ENCODE measurements at regions not wholly inside any gene's neighbourhood (a gene's known extent, or its start where the extent isn't known, plus 50 kb on each side); places are given as distances from the start of the nearest gene placed in this dataset.

DNA sequence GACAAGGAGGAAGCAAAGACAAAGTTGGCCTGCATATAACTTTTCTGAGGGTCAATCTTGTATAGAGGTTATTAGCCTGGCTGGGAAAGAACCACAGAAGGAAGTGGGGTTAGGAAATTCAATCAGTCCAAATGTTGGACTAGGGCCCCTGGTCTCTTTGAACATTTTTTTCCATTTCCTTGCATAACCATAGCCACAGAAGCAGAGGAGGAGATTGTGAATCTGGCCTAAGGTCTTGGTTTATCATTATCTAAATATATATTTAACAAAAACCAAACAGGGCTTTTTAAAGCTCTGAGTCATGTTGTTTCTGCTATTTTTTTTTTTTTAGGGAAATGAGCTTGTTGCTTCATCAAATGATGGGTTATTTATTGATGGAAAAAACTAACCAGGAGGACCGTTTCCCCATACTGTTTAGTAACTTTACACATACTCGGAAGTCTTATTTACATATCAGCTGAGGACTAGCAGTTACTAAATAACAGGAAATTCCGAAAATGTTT lies 97.7 kb upstream of the ACSL4 start:
- DNase-seq (no peak), ATAC-seq (replicated peaks) (peak; percentile 44 to 46)
- Mint-ChIP-seq H3K27me3 (peaks cover 0 to 5% of the 10 kb centered on the region in 2 donors), H3K4me1 (peaks cover 0 to 5% of the 10 kb centered on the region in 2 donors), H3K4me3 (no peak overlapping the region), H3K27ac (no peak overlapping the region), H3K36me3 (no peaks in the 10 kb centered on the region), H3K9me3 (no peaks in the 10 kb centered on the region)

DNA sequence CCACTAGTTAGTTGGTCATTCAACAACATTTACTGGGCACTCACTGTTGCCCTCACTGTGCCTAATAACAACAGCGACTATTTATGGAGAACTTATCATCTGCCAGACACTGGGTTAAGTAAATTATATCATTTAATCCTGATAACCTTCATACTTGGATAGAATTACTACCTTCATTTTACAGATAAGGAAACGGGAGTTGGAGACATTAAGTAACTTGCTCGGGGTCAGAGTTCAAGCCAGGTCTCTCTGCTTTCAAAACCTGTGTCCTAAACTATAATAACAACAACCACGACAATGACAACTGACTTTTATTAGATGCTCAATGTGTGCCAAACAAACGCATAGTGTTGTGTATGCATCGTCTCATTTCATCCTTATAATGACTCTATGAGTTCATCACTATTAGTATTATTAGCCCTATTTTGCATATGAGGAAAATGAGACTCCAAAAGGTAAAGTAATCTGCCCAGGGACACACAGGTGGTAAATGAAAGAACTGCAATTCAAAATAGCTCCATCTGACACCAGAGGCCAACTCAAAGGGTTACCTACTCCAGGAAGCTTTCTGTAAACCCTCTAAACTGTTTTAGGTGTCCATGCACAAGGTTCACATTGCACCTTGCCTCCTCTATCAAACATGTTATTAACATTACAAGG lies 98.4 kb upstream of the ACSL4 start:
- no peak for ATAC-seq (replicated peaks)
- Mint-ChIP-seq H3K9me3 (no peaks in the 10 kb centered on the region), H3K4me3 (no peak overlapping the region), H3K4me1 (peaks cover 0 to 5% of the 10 kb centered on the region in 2 donors), H3K36me3 (no peaks in the 10 kb centered on the region), H3K27me3 (peaks cover 0 to 9% of the 10 kb centered on the region in 2 donors), H3K27ac (no peak overlapping the region)
- DNase-seq = no peak

DNA sequence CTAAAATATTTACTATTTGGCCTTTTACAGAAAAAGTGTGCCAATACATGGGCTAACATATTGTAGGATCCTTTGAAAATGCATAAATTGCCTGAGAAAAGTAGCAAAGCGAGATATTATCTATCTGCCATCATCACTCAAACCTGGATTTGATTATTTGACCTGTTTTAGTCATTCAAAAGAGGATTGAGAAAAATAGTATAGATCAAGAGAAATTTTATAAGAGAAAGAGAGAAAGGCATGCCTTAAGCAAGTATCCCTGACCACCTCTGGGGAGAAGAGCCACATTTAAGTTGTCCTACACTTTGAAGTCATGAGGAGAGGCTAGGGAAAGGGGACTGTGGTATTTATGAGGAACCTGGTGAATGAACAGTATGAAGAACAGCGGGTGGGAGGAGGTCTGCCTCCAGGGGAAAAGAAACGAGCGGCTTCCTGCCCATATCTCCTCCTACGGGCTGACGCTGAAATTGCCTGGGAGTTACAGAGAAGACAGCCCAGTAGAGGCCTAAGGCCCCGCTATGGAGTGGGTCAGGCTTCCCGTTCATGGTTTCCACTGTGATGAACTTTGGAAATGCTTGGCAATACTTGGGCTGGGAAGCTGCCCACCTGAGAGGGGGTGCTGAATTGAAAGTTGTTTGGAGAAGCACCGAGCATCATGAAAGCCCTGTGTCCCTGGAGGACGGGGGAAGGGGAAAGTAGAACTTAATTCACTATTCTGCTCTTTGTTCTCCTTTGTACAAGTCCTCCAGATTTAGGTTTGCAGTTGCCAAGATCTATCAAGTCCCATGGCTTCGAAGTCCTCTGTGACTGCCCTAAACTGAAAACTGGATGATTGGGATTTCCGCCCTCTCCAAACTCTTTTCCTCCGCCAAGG lies 106.9 kb upstream of the ACSL4 start:
- H3K9me3 Mint-ChIP-seq = no peaks in the 10 kb centered on the region
- DNase-seq (no peak), ATAC-seq (replicated peaks) (peak; percentile 20 to 28)
- H3K27me3 Mint-ChIP-seq = peaks cover 0 to 4% of the 10 kb centered on the region in 2 donors
- H3K4me1 Mint-ChIP-seq = peaks cover 0 to 3% of the 10 kb centered on the region in 2 donors
- no peaks in the 10 kb centered on the region for H3K36me3 Mint-ChIP-seq
- H3K27ac Mint-ChIP-seq = no peak overlapping the region
- H3K4me3 Mint-ChIP-seq = no peak overlapping the region

DNA sequence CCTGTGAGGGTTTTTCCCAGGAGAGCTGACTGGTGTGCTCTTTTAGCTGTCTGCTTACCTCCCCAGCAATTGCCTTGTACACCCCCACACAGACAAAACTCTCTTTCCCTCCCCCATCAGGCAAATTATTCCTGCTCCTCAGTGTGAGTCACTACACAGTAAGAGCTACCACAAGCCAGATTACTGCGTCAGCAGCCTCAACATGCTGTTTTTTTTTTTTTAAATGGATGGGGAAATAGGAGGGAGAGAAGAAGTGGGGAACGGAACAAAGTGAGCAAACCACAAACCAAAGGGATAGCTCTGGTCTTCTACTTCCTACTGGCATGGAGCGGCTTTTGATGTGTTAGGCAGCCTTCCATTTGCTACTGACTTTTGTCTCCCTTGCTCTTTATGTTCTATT lies 107.5 kb upstream of the ACSL4 start:
- no peak overlapping the region for H3K27ac Mint-ChIP-seq
- no peaks in the 10 kb centered on the region for H3K9me3 Mint-ChIP-seq
- H3K27me3 Mint-ChIP-seq = peaks cover 0 to 4% of the 10 kb centered on the region in 2 donors
- H3K4me3 Mint-ChIP-seq = no peak overlapping the region
- ATAC-seq (replicated peaks) = peak; percentile 55 to 66
- H3K4me1 Mint-ChIP-seq = peaks cover 0 to 3% of the 10 kb centered on the region in 2 donors
- DNase-seq = no peak
- no peaks in the 10 kb centered on the region for H3K36me3 Mint-ChIP-seq

DNA sequence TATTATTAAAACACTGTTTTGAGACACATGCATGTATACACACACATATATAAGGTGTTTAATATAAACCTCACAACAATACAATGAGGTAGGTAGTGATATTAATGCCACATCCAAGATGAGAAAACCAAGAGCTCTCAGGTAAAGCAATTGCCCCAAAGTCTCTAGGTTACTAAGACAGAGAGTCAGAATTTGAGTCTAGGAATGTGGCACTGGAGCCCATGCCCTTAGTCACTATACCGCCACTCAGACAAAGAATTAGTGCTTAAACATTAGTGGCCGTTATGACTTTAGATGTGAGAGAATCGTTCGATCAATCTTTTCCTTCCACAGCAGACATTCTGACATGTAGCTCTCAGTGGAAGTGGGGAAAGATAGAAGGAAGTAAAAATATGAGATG lies 108.2 kb upstream of the ACSL4 start:
- Mint-ChIP-seq H3K27me3 (no peaks in the 10 kb centered on the region), H3K4me1 (peaks cover 0 to 3% of the 10 kb centered on the region in 2 donors), H3K9me3 (no peaks in the 10 kb centered on the region), H3K36me3 (no peaks in the 10 kb centered on the region), H3K27ac (no peak overlapping the region), H3K4me3 (no peak overlapping the region)
- ATAC-seq (replicated peaks) (no peak), DNase-seq (no peak)

DNA sequence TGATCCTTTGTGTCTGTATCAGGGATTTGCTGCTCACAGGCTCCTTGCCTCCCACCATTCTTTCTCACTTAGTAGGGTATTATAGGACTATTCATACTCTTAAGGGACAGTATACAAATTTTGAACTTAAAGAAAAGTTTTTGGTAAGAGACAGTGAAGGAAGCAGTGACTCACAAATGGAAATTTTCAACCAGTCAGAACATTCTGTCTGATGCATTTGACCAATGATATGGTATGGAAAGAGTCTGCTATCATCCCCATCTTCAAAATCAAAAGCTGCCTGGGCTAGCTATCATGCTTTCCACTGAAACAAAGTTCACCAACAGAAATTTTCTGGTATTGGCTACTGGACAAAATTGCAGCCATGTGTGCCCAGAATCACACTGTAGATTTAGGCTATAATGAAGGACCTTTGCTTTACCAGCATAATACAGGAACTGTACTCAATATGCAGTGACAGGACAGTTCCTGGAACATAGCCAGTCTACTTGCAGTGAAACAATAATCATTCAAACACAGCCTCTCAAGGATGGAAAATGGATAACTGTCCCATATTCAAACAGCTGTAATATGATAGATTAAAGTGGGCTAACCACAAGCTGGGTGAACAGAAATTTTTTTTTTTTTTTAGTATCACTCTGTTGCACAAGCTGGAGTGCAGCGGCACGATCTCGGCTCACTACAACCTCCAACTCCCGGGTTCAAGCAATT lies 109.0 kb upstream of the ACSL4 start:
- Mint-ChIP-seq H3K27me3 (no peaks in the 10 kb centered on the region), H3K36me3 (no peaks in the 10 kb centered on the region), H3K4me1 (peaks cover 0 to 3% of the 10 kb centered on the region in 2 donors), H3K9me3 (no peaks in the 10 kb centered on the region), H3K4me3 (no peak overlapping the region), H3K27ac (no peak overlapping the region)
- DNase-seq (no peak), ATAC-seq (replicated peaks) (peak; percentile 38 to 45)

DNA sequence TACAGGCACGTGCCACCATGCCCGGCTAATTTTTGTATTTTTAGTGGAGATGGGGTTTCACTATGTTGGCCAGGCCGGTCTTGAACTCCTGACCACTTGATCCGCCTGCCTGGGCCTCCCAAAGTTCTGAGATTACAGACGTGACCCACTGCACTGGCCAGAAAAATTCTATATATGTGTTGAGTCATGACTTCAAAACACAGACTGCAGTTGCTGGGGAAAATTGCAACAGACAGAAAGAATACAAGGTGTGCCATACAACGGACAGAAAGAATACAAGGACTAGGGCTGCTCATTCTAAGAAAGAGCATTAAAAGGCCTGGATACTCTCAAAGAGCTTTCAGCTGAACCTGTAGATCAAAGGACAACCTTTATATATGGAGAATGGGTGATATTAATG lies 109.6 kb upstream of the ACSL4 start:
- H3K4me3 Mint-ChIP-seq = no peak overlapping the region
- no peak for DNase-seq
- no peak overlapping the region for H3K27ac Mint-ChIP-seq

DNA sequence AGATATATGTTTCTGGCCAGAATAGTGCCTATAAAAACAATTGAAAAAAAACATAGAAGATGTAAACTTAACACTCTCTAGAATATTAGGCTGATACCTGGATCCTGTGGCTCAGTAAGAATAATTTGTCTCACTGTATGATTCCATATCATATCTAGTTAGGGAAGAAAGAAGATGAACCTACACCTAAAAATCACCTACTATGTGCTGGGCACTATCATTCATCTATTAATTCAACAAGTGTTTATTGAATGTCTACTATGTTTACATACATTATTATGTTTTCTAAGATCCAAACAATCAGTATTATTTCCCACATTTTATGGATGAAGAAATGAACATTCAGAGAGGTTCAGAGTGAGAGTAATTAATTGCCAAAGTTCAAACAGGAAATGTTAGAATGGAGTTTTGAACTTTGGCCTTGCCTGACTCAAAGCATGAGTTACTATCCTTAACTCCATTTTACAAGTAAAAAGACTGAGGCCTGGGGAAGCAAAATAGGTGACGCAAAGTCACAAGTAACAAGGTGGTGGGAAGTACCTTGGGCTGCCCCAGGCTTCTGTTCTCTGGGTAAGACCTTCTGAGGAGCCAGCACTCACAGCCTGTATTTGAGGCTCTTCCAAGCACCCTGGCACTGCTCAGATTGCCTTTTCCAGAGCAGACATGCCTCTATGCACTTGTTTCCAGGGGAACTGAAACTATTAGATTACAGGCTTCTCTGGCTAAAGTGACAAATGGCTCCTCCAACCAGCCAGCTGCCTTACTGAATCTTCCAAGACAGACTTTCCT lies 111.1 kb upstream of the ACSL4 start:
- no peaks in the 10 kb centered on the region for H3K36me3 Mint-ChIP-seq
- DNase-seq (peak; percentile 12), ATAC-seq (replicated peaks) (peak; percentile 68 to 79)
- H3K4me3 Mint-ChIP-seq = no peak overlapping the region
- no peaks in the 10 kb centered on the region for H3K9me3 Mint-ChIP-seq
- H3K27ac Mint-ChIP-seq = no peak overlapping the region
- H3K4me1 Mint-ChIP-seq = peaks cover 5 to 6% of the 10 kb centered on the region in 2 donors
- no peaks in the 10 kb centered on the region for H3K27me3 Mint-ChIP-seq

More for the DNA sequence above, 109.6 kb upstream of the ACSL4 start:
- H3K36me3 Mint-ChIP-seq = no peaks in the 10 kb centered on the region
- peaks cover 0 to 3% of the 10 kb centered on the region in 2 donors for H3K4me1 Mint-ChIP-seq
- H3K27me3 Mint-ChIP-seq = no peaks in the 10 kb centered on the region
- ATAC-seq (replicated peaks) = no peak
- no peaks in the 10 kb centered on the region for H3K9me3 Mint-ChIP-seq

DNA sequence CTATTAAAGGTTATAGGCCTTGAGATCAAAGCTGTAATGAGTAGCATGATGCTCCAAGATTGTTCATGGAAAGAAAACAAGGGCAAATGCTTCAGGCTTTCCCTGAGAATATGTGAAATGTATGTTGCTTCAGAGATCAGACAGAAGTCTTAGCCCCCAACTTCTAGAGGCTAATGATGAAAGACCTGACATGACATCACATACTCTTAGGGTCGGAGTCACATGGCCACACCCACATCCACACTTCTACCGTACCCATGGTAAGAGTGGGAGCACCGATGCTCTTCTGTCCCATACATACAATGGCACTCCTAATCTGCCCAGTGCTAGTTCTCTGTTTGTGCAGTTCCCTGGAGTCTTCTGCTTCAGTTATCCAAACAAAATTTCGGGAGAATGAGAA lies 111.9 kb upstream of the ACSL4 start:
- H3K9me3 Mint-ChIP-seq = no peaks in the 10 kb centered on the region
- no peak overlapping the region for H3K4me3 Mint-ChIP-seq
- H3K27me3 Mint-ChIP-seq = no peaks in the 10 kb centered on the region
- peaks cover 5 to 6% of the 10 kb centered on the region in 2 donors for H3K4me1 Mint-ChIP-seq
- DNase-seq = no peak
- no peaks in the 10 kb centered on the region for H3K36me3 Mint-ChIP-seq
- H3K27ac Mint-ChIP-seq = no peak overlapping the region
- ATAC-seq (replicated peaks) = no peak

DNA sequence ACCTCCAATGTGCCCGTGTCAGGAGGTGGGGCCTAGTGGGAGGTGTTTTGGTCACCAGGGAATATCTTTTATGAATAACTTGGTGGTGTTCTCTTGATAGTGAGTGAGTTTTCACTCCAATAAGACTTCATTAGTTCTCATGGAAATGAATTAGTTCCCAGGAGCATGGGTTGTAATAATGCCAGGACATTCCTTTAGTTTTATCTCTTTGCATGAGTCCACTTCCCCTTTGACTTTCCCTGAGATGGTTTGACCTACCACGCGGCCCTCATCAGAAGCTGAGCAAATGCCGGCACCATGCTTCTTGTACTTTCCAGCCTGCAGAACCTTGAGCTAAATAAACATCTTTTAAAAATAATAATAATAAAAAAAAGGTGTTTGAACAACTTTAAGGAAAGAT lies 112.9 kb upstream of the ACSL4 start:
- H3K27me3 Mint-ChIP-seq = no peaks in the 10 kb centered on the region
- H3K27ac Mint-ChIP-seq = no peak overlapping the region
- DNase-seq (no peak), ATAC-seq (replicated peaks) (no peak)
- no peaks in the 10 kb centered on the region for H3K36me3 Mint-ChIP-seq
- H3K4me3 Mint-ChIP-seq = no peak overlapping the region
- H3K9me3 Mint-ChIP-seq = no peaks in the 10 kb centered on the region
- peaks cover 5 to 6% of the 10 kb centered on the region in 2 donors for H3K4me1 Mint-ChIP-seq

DNA sequence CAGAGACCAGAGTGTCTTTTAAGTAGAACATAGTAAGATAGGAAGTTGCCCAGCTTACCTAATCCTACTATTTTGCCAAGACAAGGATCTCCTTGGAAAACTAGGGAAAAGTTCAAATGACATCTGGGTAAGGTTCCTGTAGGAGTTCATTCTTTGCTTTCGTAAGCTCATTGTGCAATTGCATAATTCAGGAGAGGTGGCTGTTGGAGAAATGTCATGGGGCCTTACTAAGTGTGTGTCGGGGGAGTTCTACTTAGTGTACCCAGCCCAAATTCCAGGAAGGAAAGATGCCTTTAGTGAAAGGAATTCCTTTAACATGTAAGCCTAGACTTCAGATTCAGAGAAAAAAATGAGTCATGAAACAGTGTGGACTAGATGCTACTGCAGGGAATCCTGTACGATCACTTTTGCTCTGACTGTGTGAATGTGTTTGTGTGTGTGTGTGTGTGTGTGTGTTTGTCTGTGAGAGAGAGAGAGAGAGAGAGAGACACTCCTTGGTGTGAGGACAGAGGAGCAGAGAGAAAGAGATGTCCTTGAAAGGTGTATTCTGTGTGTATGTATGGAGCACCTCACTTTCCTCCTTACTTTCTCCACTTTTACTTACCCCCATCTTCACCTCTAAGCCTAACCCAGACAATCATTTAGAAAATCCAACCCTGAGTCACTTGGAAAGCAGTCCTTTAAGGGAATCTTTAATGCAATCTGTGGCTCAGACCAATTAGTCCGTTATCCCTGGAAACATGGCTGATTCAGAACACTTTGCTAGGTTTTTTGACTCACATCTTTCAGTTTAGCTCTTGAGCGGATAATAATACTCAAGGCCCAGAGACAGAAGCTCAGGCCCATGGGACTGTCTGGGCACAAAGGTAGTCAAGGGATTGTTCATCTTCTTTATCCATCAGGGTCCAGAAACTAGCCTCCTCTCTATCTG lies 114.5 kb upstream of the ACSL4 start:
- H3K27ac Mint-ChIP-seq = no peak overlapping the region

DNA sequence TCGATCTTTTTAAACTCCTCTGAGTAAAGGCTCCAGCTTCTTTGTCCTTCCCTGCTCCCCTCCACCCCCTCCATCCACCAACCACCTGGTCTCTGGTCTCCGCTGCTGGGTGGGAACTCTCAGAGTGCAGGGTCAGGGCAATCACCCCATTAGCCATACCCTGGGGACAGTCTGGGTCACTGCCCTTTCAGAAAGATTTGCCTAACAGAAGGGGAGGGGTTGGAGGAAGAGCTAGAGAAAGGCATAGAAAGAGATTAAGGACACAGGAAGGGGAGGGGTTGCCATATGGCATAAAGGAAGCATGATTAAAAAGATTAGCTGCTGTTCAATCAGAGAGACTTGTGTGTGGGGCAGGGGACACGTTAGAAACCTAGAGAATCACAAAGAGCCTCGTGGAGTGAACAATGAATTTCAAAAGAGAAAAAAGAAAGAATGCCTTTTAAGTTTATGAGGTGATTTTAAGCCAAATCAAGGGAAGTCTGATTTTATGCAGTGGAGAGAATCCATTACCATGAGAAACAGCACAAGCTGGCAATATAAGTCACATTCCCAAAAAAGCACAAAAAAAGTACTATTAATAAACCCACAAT lies 115.5 kb upstream of the ACSL4 start:
- no peak overlapping the region for H3K27ac Mint-ChIP-seq
- no peaks in the 10 kb centered on the region for H3K9me3 Mint-ChIP-seq
- H3K27me3 Mint-ChIP-seq = no peaks in the 10 kb centered on the region
- ATAC-seq (replicated peaks) (peak in 1 of 2 donors; percentile 24), DNase-seq (no peak)
- peaks cover 5 to 6% of the 10 kb centered on the region in 2 donors for H3K4me1 Mint-ChIP-seq
- H3K4me3 Mint-ChIP-seq = no peak overlapping the region
- no peaks in the 10 kb centered on the region for H3K36me3 Mint-ChIP-seq

More for the DNA sequence above, 114.5 kb upstream of the ACSL4 start:
- Mint-ChIP-seq H3K27me3 (no peaks in the 10 kb centered on the region), H3K9me3 (no peaks in the 10 kb centered on the region), H3K4me1 (peaks cover 5 to 6% of the 10 kb centered on the region in 2 donors), H3K4me3 (no peak overlapping the region), H3K36me3 (no peaks in the 10 kb centered on the region)
- no peak for DNase-seq
- no peak for ATAC-seq (replicated peaks)

DNA sequence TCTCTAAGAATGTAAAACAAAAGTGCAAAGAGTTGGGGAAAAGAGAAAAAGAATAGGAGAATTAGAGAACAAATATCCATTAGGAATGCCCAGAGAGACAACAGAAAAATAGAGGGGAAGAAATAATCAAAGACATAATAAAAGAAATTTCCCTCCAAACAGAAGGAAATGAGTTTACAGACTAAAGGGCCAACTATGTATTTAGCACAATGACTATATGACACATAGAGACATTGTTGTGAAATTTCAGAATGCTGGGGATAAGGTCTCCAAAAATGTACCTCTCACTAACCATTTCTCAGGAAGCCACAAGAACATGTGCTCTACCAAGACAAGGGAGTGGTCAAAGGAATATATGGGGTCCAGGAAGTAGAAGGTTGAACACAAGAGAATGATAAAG lies 121.0 kb upstream of the ACSL4 start:
- Mint-ChIP-seq H3K36me3 (peaks cover 0 to 2% of the 10 kb centered on the region in 2 donors), H3K27ac (no peak overlapping the region), H3K4me1 (no peaks in the 10 kb centered on the region), H3K27me3 (no peaks in the 10 kb centered on the region), H3K9me3 (peaks cover 3 to 4% of the 10 kb centered on the region in 2 donors), H3K4me3 (no peak overlapping the region)
- DNase-seq = no peak
- no peak for ATAC-seq (replicated peaks)

Measured in stimulated activated naive B cell treated with anti-CD40 and anti-IgM and Interleukin-4, amounts not matched to agents 10 μg/mL and 1 μg/mL and 100 μg/mL, for 72 hours (primary cell).